ENCODE measurements at regions not wholly inside any gene's neighbourhood (a gene's known extent, or its start where the extent isn't known, plus 50 kb on each side); places are given as distances from the start of the nearest gene placed in this dataset.

DNA sequence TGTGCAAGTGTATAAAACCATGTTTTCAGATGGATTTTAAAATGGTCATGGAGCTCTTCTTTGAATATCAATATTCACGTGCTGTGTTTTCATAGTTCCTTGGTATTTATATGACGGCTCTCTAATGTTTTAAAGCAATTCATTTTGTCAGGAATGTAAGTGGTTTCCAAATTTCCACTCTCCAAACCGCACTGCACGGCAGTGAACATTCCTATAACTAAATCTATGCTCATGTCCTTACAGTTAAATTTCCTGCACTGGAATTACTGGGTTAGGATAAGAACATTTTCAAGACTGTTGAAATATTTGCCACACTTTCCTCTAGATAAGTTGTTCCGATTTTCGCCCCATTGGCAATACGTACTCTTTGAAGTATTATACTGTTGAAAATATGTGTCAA, 398.9 kb downstream of the PMP22 start:
- no peak for DNase-seq
- no peaks in the 10 kb centered on the region for H3K9me3 ChIP-seq (ENCODE audit: control extremely low read depth in 1 of 5, control insufficient read depth in 4 of 5, insufficient read depth in 2 of 5, low read depth in 1 of 5, low read length in 4 of 5)
- WGBS (ENCODE audit: insufficient coverage): 100% methylated on average over 1 of the region's 7 CpGs
- no peak overlapping the region for H3K27ac ChIP-seq (ENCODE audit: insufficient read depth in 1 of 2, low read depth in 1 of 2, low read length in 2 of 2, poor library complexity in 1 of 2, severe bottlenecking in 2 of 2)
- H3K4me1 ChIP-seq (ENCODE audit: control extremely low read depth in 1 of 4, control insufficient read depth in 4 of 4, insufficient read depth in 4 of 4, low read length in 3 of 4): no peaks in the 10 kb centered on the region
- H3K4me3 ChIP-seq (ENCODE audit: control insufficient read depth in 1 of 7, extremely low read depth in 1 of 7, insufficient read depth in 4 of 7, low read depth in 2 of 7, low read length in 6 of 7): no peak overlapping the region
- POLR2A ChIA-PET: no interaction called here
- H3K27me3 ChIP-seq (replicated peaks in 2 of 5; ENCODE audit: control insufficient read depth in 4 of 5, insufficient read depth in 5 of 5, low read length in 4 of 5): no peaks in the 10 kb centered on the region
- CTCF ChIA-PET: no interaction called here
- H3K36me3 ChIP-seq (ENCODE audit: control insufficient read depth in 4 of 4, insufficient read depth in 4 of 4, low read length in 3 of 4): no peaks in the 10 kb centered on the region

DNA sequence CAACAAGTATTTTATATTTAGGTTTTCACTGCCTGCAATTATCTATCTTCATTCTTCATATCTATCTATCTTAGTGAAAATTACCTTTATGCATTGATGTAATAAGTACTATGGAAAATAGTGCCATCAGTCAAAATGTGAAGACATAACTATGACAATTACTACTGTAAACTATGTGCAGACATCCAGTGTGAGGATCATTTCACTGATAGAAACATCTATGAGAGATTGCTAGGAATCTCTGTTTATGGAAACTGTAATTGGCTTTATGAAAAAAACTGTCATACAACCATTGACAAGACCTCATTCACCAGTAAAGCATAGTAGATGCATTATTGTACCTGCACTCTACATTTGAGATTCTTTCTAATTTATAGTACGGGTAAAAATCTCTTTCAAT, 401.0 kb downstream of the PMP22 start:
- no peak for DNase-seq
- H3K36me3 ChIP-seq (ENCODE audit: control insufficient read depth in 4 of 4, insufficient read depth in 4 of 4, low read length in 3 of 4): no peaks in the 10 kb centered on the region
- H3K9me3 ChIP-seq (ENCODE audit: control extremely low read depth in 1 of 5, control insufficient read depth in 4 of 5, insufficient read depth in 2 of 5, low read depth in 1 of 5, low read length in 4 of 5): no peaks in the 10 kb centered on the region
- WGBS (ENCODE audit: insufficient coverage): no CpG with 5 or more reads among the region's 1 CpG
- H3K27me3 ChIP-seq (replicated peaks in 2 of 5; ENCODE audit: control insufficient read depth in 4 of 5, insufficient read depth in 5 of 5, low read length in 4 of 5): no peaks in the 10 kb centered on the region
- ChIA-PET POLR2A (no interaction called here), CTCF (no interaction called here)
- H3K4me1 ChIP-seq (ENCODE audit: control extremely low read depth in 1 of 4, control insufficient read depth in 4 of 4, insufficient read depth in 4 of 4, low read length in 3 of 4): no peaks in the 10 kb centered on the region
- no peak overlapping the region for H3K27ac ChIP-seq (ENCODE audit: insufficient read depth in 1 of 2, low read depth in 1 of 2, low read length in 2 of 2, poor library complexity in 1 of 2, severe bottlenecking in 2 of 2)
- no peak overlapping the region for H3K4me3 ChIP-seq (ENCODE audit: control insufficient read depth in 1 of 7, extremely low read depth in 1 of 7, insufficient read depth in 4 of 7, low read depth in 2 of 7, low read length in 6 of 7)

DNA sequence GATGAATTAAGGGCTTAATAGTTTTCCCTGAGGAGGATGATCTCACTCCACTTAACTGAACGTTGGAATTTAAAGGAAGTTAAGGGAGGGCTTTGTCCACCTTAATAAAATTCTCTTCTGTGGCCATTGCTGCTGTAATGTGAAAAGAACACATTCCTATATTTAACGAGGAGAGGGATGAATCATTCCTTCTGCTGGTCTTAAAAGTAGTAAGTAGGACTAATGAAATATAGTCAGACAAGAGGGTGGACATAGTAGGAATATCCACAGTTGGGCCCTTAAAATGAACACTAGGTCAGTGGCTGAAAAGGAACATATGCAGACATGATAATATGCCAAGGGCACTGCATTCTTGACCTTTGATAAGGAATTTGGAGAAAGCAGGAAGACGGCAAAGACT, 405.6 kb downstream of the PMP22 start:
- ChIA-PET CTCF (no interaction called here), POLR2A (no interaction called here)
- Histone ChIP-seq H3K4me1 (ENCODE audit: control extremely low read depth in 1 of 4, control insufficient read depth in 4 of 4, insufficient read depth in 4 of 4, low read length in 3 of 4) (no peaks in the 10 kb centered on the region), H3K27ac (ENCODE audit: insufficient read depth in 1 of 2, low read depth in 1 of 2, low read length in 2 of 2, poor library complexity in 1 of 2, severe bottlenecking in 2 of 2) (no peak overlapping the region), H3K27me3 (replicated peaks in 2 of 5; ENCODE audit: control insufficient read depth in 4 of 5, insufficient read depth in 5 of 5, low read length in 4 of 5) (no peaks in the 10 kb centered on the region), H3K36me3 (ENCODE audit: control insufficient read depth in 4 of 4, insufficient read depth in 4 of 4, low read length in 3 of 4) (no peaks in the 10 kb centered on the region), H3K4me3 (ENCODE audit: control insufficient read depth in 1 of 7, extremely low read depth in 1 of 7, insufficient read depth in 4 of 7, low read depth in 2 of 7, low read length in 6 of 7) (no peak overlapping the region), H3K9me3 (ENCODE audit: control extremely low read depth in 1 of 5, control insufficient read depth in 4 of 5, insufficient read depth in 2 of 5, low read depth in 1 of 5, low read length in 4 of 5) (no peaks in the 10 kb centered on the region)
- WGBS (ENCODE audit: insufficient coverage): 100% methylated on average over 1 of the region's 3 CpGs
- no peak for DNase-seq

DNA sequence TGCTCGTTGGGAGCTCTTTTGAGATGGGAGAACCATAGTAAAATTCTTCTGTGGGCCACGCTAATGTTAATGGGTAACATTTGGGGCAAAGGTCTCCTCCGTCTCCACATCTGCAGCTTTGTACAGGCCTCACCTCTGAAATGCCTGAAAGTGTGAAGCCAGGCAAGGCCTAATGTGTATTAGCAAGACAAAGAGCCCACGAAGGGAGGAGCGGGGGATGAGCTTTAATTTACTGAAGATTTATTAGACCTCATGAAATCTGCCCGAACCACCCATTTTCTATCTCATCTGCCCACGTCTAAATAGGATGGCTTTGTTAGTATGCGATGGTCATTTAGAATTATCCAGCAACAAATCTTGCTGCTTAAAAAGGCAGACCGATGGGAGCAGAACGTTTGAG, 408.9 kb downstream of the PMP22 start:
- Histone ChIP-seq H3K27ac (ENCODE audit: insufficient read depth in 1 of 2, low read depth in 1 of 2, low read length in 2 of 2, poor library complexity in 1 of 2, severe bottlenecking in 2 of 2) (no peak overlapping the region), H3K9me3 (ENCODE audit: control extremely low read depth in 1 of 5, control insufficient read depth in 4 of 5, insufficient read depth in 2 of 5, low read depth in 1 of 5, low read length in 4 of 5) (no peaks in the 10 kb centered on the region), H3K4me1 (ENCODE audit: control extremely low read depth in 1 of 4, control insufficient read depth in 4 of 4, insufficient read depth in 4 of 4, low read length in 3 of 4) (no peaks in the 10 kb centered on the region), H3K4me3 (ENCODE audit: control insufficient read depth in 1 of 7, extremely low read depth in 1 of 7, insufficient read depth in 4 of 7, low read depth in 2 of 7, low read length in 6 of 7) (no peak overlapping the region), H3K36me3 (ENCODE audit: control insufficient read depth in 4 of 4, insufficient read depth in 4 of 4, low read length in 3 of 4) (no peaks in the 10 kb centered on the region), H3K27me3 (replicated peaks in 2 of 5; ENCODE audit: control insufficient read depth in 4 of 5, insufficient read depth in 5 of 5, low read length in 4 of 5) (no peaks in the 10 kb centered on the region)
- DNase-seq: no peak
- 95% methylated on average over 8 of the region's 10 CpGs for WGBS (ENCODE audit: insufficient coverage)
- CTCF ChIA-PET: no interaction called here
- POLR2A ChIA-PET: no interaction called here

DNA sequence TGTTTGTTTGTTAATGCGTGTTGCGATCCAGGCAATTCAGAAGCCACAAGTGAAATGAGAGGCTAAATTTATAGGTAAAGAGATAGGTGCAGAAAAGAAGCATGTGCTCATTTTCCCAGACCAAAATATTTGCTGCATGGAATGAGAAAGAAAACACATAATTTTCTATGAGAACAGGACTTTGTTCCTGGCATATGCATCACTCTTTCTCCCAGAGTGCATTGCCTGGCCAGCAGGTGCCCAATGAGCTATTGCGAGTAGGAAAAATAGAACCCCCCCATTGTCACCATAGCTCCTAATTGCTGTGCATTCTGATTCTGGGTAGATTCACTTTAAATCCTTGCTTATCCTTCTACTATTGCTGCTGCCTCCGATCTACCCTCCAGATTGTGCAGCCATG, 410.4 kb downstream of the PMP22 start:
- no peak overlapping the region for H3K27ac ChIP-seq (ENCODE audit: insufficient read depth in 1 of 2, low read depth in 1 of 2, low read length in 2 of 2, poor library complexity in 1 of 2, severe bottlenecking in 2 of 2)
- H3K4me1 ChIP-seq (ENCODE audit: control extremely low read depth in 1 of 4, control insufficient read depth in 4 of 4, insufficient read depth in 4 of 4, low read length in 3 of 4): no peaks in the 10 kb centered on the region
- CTCF ChIA-PET: no interaction called here
- no peaks in the 10 kb centered on the region for H3K36me3 ChIP-seq (ENCODE audit: control insufficient read depth in 4 of 4, insufficient read depth in 4 of 4, low read length in 3 of 4)
- 100% methylated on average over 3 of the region's 4 CpGs for WGBS (ENCODE audit: insufficient coverage)
- no peak for DNase-seq
- H3K27me3 ChIP-seq (replicated peaks in 2 of 5; ENCODE audit: control insufficient read depth in 4 of 5, insufficient read depth in 5 of 5, low read length in 4 of 5): no peaks in the 10 kb centered on the region
- no peaks in the 10 kb centered on the region for H3K9me3 ChIP-seq (ENCODE audit: control extremely low read depth in 1 of 5, control insufficient read depth in 4 of 5, insufficient read depth in 2 of 5, low read depth in 1 of 5, low read length in 4 of 5)
- H3K4me3 ChIP-seq (ENCODE audit: control insufficient read depth in 1 of 7, extremely low read depth in 1 of 7, insufficient read depth in 4 of 7, low read depth in 2 of 7, low read length in 6 of 7): no peak overlapping the region
- POLR2A ChIA-PET: no interaction called here

DNA sequence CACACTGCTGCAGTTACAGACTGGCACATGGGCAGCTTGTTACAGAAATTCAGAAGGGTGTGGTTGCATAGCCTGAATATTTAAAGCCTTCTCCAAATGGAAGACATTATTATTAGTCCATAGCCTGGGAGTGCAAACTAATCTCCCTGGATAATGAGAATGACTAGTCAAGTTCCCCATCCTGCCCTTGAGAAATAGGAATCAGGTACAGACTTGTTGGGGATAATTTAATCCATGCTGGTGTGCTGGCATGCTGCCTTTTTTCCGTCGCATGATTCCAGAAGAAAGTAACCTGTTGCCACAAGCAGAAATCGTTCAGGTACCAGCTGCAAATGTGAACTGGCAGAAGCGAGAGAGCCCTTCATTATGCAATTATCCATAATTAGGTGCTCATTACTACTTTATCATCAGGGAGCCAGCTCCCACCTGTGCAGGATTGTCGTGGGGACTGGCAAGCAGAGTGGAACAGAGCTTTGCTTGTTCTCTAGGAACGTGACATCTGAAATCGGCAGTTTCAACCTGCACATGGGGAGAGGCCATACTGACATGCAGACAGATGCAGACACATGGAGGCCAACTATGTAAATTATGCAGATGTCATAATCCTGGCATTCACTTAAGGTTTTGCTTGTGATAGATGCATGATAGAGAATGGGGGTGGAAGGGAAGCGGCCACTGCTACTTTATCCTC, 419.4 kb downstream of the PMP22 start:
- no peaks in the 10 kb centered on the region for H3K36me3 ChIP-seq (ENCODE audit: control insufficient read depth in 4 of 4, insufficient read depth in 4 of 4, low read length in 3 of 4)
- WGBS (ENCODE audit: insufficient coverage): 93% methylated on average over 5 of the region's 8 CpGs
- no peaks in the 10 kb centered on the region for H3K27me3 ChIP-seq (replicated peaks in 2 of 5; ENCODE audit: control insufficient read depth in 4 of 5, insufficient read depth in 5 of 5, low read length in 4 of 5)
- H3K27ac ChIP-seq (ENCODE audit: insufficient read depth in 1 of 2, low read depth in 1 of 2, low read length in 2 of 2, poor library complexity in 1 of 2, severe bottlenecking in 2 of 2): no peak overlapping the region
- H3K9me3 ChIP-seq (ENCODE audit: control extremely low read depth in 1 of 5, control insufficient read depth in 4 of 5, insufficient read depth in 2 of 5, low read depth in 1 of 5, low read length in 4 of 5): peaks cover 0 to 5% (median 0%) of the 10 kb centered on the region in 5 experiments
- H3K4me3 ChIP-seq (ENCODE audit: control insufficient read depth in 1 of 7, extremely low read depth in 1 of 7, insufficient read depth in 4 of 7, low read depth in 2 of 7, low read length in 6 of 7): no peak overlapping the region
- H3K4me1 ChIP-seq (ENCODE audit: control extremely low read depth in 1 of 4, control insufficient read depth in 4 of 4, insufficient read depth in 4 of 4, low read length in 3 of 4): no peaks in the 10 kb centered on the region
- no peak for DNase-seq
- CTCF ChIA-PET: no interaction called here
- POLR2A ChIA-PET: no interaction called here

DNA sequence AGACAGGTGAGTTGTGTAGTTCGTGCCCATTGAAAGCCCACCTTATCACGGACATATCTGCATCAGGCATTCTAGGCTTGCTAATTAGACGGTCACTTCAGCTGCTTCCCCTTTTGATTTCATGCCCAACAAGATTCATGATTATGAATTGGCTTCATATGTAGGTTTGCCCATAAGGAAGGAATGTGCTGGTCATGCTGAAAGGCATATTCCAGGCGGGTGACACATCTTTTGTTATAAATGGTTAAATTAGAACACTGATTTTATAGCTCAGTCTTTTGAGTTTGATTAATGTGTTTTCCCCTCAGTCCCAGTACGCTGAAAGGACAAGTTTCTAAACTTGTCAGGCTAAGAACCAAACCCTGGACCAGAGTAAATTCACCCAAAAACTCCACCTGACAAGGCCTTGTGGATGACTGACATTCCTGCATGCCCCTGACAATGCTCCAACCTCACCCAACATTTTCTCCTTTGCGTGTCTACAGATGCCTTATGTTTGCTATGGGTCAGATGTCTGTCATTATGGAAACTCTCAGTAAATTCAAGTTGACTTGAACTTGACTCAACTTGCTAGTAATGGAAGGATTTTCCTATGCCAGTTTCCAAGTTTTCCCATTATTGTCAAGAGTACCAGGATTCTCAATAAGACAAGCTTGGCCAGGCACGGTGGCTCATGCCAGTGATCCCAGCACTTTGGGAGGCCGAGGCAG, 421.9 kb downstream of the PMP22 start:
- DNase-seq: no peak
- WGBS (ENCODE audit: insufficient coverage): 87% methylated on average over 4 of the region's 8 CpGs

More for the DNA sequence above, 421.9 kb downstream of the PMP22 start:
- POLR2A ChIA-PET: interaction anchor here (0.6 kb wide), 1 partner anchor 96 kb away, joined by 3 read pairs; no protein-coding TSS in a partner anchor
- no peak overlapping the region for H3K4me3 ChIP-seq (ENCODE audit: control insufficient read depth in 1 of 7, extremely low read depth in 1 of 7, insufficient read depth in 4 of 7, low read depth in 2 of 7, low read length in 6 of 7)
- CTCF ChIA-PET: no interaction called here
- no peak overlapping the region for H3K27ac ChIP-seq (ENCODE audit: insufficient read depth in 1 of 2, low read depth in 1 of 2, low read length in 2 of 2, poor library complexity in 1 of 2, severe bottlenecking in 2 of 2)
- no peaks in the 10 kb centered on the region for H3K27me3 ChIP-seq (replicated peaks in 2 of 5; ENCODE audit: control insufficient read depth in 4 of 5, insufficient read depth in 5 of 5, low read length in 4 of 5)
- no peaks in the 10 kb centered on the region for H3K36me3 ChIP-seq (ENCODE audit: control insufficient read depth in 4 of 4, insufficient read depth in 4 of 4, low read length in 3 of 4)
- H3K9me3 ChIP-seq (ENCODE audit: control extremely low read depth in 1 of 5, control insufficient read depth in 4 of 5, insufficient read depth in 2 of 5, low read depth in 1 of 5, low read length in 4 of 5): no peaks in the 10 kb centered on the region
- H3K4me1 ChIP-seq (ENCODE audit: control extremely low read depth in 1 of 4, control insufficient read depth in 4 of 4, insufficient read depth in 4 of 4, low read length in 3 of 4): no peaks in the 10 kb centered on the region
